ENCODE measurements at regions not wholly inside any gene's neighbourhood (a gene's known extent, or its start where the extent isn't known, plus 50 kb on each side); places are given as distances from the start of the nearest gene placed in this dataset.
A peak's percentile ranks its signal among the peaks of the same experiment; 100 is the strongest.
"Not testable (repeated sequence)": the region's sequence is repeated elsewhere in the genome, so short reads cannot be mapped to it uniquely, and the experiment has no call there.

GRCh38 chrY:20891440-20892160, 135.7 kb downstream of the RPS4Y2 start:
- intact Hi-C loops (cut with micrococcal nuclease): no loop called here
- H3K4me1 Mint-ChIP-seq (ENCODE audit: low read depth): peaks cover 6% of the 10 kb centered on the region
- DNase-seq (ENCODE audit: low spot score): no peak
- no peaks in the 10 kb centered on the region for H3K36me3 Mint-ChIP-seq (ENCODE audit: low read depth)
- H3K27me3 Mint-ChIP-seq (ENCODE audit: insufficient read depth): no peaks in the 10 kb centered on the region
- no peak overlapping the region for H3K27ac Mint-ChIP-seq
- H3K9me3 Mint-ChIP-seq: peaks cover 7% of the 10 kb centered on the region
- H3K4me3 Mint-ChIP-seq: no peak overlapping the region

GRCh38 chrY:20925350-20926091, 169.6 kb downstream of the RPS4Y2 start:
- H3K27ac Mint-ChIP-seq: peak overlapping the region; percentile 61
- peak; percentile 42 for DNase-seq (ENCODE audit: low spot score)
- H3K4me3 Mint-ChIP-seq: peak overlapping the region; percentile 56
- H3K9me3 Mint-ChIP-seq: peaks cover 29% of the 10 kb centered on the region
- peaks cover 18% of the 10 kb centered on the region for H3K4me1 Mint-ChIP-seq (ENCODE audit: low read depth)
- H3K36me3 Mint-ChIP-seq (ENCODE audit: low read depth): peaks cover 20% of the 10 kb centered on the region
- H3K27me3 Mint-ChIP-seq (ENCODE audit: insufficient read depth); intact Hi-C loops (cut with micrococcal nuclease): not testable (repeated sequence)

DNA sequence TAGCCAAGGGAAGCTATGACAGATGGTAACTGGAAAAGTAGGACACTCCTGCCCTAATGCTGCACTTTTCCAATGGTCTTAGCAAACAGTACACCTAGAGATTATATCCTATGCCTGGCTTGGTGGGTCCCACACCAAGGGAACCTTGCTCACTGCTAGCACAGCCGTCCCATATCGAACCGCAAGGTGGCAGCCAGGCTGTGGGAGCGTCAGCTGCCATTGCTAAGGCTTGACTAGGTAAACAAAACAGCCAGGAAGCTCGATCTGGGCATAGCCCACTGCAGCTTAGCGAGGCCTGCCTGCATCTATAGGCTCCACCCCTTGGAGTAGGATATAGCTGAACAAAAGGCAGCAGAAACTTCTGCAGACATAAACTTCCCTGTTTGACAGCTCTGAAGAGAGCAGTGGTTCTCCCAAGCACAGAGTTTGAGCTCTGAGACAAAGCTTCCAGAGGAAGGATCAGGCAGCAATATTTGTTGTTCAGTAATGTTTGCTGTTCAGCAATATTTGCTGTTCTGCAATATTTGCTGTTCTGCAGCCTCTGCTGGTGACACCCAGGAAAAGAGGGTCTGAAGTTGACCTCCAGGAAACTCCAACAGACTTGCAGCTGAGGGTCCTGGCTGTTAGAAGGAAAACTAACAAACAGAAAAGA, 173.9 kb downstream of the RPS4Y2 start:
- Mint-ChIP-seq H3K4me1 (ENCODE audit: low read depth) (peaks cover 12% of the 10 kb centered on the region), H3K9me3 (peaks cover 20% of the 10 kb centered on the region), H3K27me3 (ENCODE audit: insufficient read depth) (no peaks in the 10 kb centered on the region), H3K4me3 (no peak overlapping the region), H3K36me3 (ENCODE audit: low read depth) (peaks cover 8% of the 10 kb centered on the region), H3K27ac (no peak overlapping the region)
- DNase-seq (ENCODE audit: low spot score): no peak
- intact Hi-C loops (cut with micrococcal nuclease): no loop called here

DNA sequence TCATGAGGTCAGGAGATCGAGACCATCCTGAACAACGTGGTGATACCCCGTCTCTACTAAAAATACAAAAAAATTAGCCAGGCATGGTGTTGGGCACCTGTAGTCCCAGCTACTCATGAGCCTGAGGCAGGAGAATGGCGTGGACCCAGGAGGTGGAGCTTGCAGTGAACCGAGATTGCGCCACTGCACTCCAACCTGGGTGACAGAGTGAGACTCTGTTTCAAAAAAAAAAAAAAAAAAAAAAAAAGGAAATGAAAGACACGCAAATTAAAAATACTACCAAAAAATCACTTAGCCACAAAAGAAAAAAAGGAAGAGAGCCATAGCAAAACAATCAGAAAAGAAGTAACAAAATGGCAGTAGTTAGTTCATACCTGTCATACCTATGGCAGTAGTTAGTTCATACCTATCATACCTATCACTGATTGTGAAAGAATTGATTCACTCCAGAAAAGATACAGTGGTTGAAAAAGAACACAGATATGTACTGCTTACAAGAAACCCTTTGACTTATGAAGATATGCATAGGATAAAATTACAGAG, 180.9 kb downstream of the RPS4Y2 start:
- DNase-seq (ENCODE audit: low spot score); H3K36me3 Mint-ChIP-seq (ENCODE audit: low read depth); H3K27me3 Mint-ChIP-seq (ENCODE audit: insufficient read depth); H3K4me3 Mint-ChIP-seq; H3K27ac Mint-ChIP-seq; intact Hi-C loops (cut with micrococcal nuclease); H3K4me1 Mint-ChIP-seq (ENCODE audit: low read depth): not testable (repeated sequence)
- H3K9me3 Mint-ChIP-seq: peaks cover 24% of the 10 kb centered on the region

- peak overlapping the region; percentile 37 for H3K4me3 Mint-ChIP-seq
- no peak overlapping the region for H3K27ac Mint-ChIP-seq
Observed at GRCh38 chrY:20961512-20961911, 205.6 kb downstream of the RPS4Y2 start.

GRCh38 chrY:20967828-20968227, 211.9 kb downstream of the RPS4Y2 start:
- H3K4me3 Mint-ChIP-seq: no peak overlapping the region
- H3K36me3 Mint-ChIP-seq (ENCODE audit: low read depth): peaks cover 9% of the 10 kb centered on the region
- intact Hi-C loops (cut with micrococcal nuclease): loop anchor here (1.0 kb wide), 1 partner anchor 292 kb away; no protein-coding TSS in a partner anchor

More at GRCh38 chrY:20961512-20961911, 205.6 kb downstream of the RPS4Y2 start:
- peaks cover 11% of the 10 kb centered on the region for H3K36me3 Mint-ChIP-seq (ENCODE audit: low read depth)
- DNase-seq (ENCODE audit: low spot score): no peak
- intact Hi-C loops (cut with micrococcal nuclease): no loop called here
- H3K9me3 Mint-ChIP-seq: peaks cover 4% of the 10 kb centered on the region
- peaks cover 21% of the 10 kb centered on the region for H3K4me1 Mint-ChIP-seq (ENCODE audit: low read depth)
- no peaks in the 10 kb centered on the region for H3K27me3 Mint-ChIP-seq (ENCODE audit: insufficient read depth)

GRCh38 chrY:20968237-20968636, 212.3 kb downstream of the RPS4Y2 start:
- DNase-seq (ENCODE audit: low spot score): no peak
- intact Hi-C loops (cut with micrococcal nuclease): loop anchor here (1.0 kb wide), 1 partner anchor 292 kb away; no protein-coding TSS in a partner anchor
- H3K4me3 Mint-ChIP-seq: no peak overlapping the region
- no peak overlapping the region for H3K27ac Mint-ChIP-seq
- no peaks in the 10 kb centered on the region for H3K27me3 Mint-ChIP-seq (ENCODE audit: insufficient read depth)
- H3K9me3 Mint-ChIP-seq: no peaks in the 10 kb centered on the region
- no peaks in the 10 kb centered on the region for H3K4me1 Mint-ChIP-seq (ENCODE audit: low read depth)
- peaks cover 9% of the 10 kb centered on the region for H3K36me3 Mint-ChIP-seq (ENCODE audit: low read depth)

More at GRCh38 chrY:20967828-20968227, 211.9 kb downstream of the RPS4Y2 start:
- DNase-seq (ENCODE audit: low spot score): no peak
- no peaks in the 10 kb centered on the region for H3K9me3 Mint-ChIP-seq
- H3K27me3 Mint-ChIP-seq (ENCODE audit: insufficient read depth): no peaks in the 10 kb centered on the region
- peaks cover 3% of the 10 kb centered on the region for H3K4me1 Mint-ChIP-seq (ENCODE audit: low read depth)
- no peak overlapping the region for H3K27ac Mint-ChIP-seq

- H3K27ac Mint-ChIP-seq: no peak overlapping the region
- H3K27me3 Mint-ChIP-seq (ENCODE audit: insufficient read depth): no peaks in the 10 kb centered on the region
- intact Hi-C loops (cut with micrococcal nuclease): no loop called here
- H3K4me1 Mint-ChIP-seq (ENCODE audit: low read depth): no peaks in the 10 kb centered on the region
- no peak for DNase-seq (ENCODE audit: low spot score)
- no peaks in the 10 kb centered on the region for H3K9me3 Mint-ChIP-seq
- H3K36me3 Mint-ChIP-seq (ENCODE audit: low read depth): no peaks in the 10 kb centered on the region
- no peak overlapping the region for H3K4me3 Mint-ChIP-seq
Observed at GRCh38 chrY:20971371-20971770, 215.5 kb downstream of the RPS4Y2 start.

- H3K36me3 Mint-ChIP-seq (ENCODE audit: low read depth): peaks cover 2% of the 10 kb centered on the region
- H3K27me3 Mint-ChIP-seq (ENCODE audit: insufficient read depth): no peaks in the 10 kb centered on the region
- H3K4me1 Mint-ChIP-seq (ENCODE audit: low read depth): peaks cover 20% of the 10 kb centered on the region
- no peak overlapping the region for H3K4me3 Mint-ChIP-seq
- DNase-seq (ENCODE audit: low spot score): no peak
- H3K27ac Mint-ChIP-seq: no peak overlapping the region
- intact Hi-C loops (cut with micrococcal nuclease): no loop called here
- H3K9me3 Mint-ChIP-seq: no peaks in the 10 kb centered on the region
Observed at GRCh38 chrY:20986037-20986436, 230.1 kb downstream of the RPS4Y2 start.

DNA sequence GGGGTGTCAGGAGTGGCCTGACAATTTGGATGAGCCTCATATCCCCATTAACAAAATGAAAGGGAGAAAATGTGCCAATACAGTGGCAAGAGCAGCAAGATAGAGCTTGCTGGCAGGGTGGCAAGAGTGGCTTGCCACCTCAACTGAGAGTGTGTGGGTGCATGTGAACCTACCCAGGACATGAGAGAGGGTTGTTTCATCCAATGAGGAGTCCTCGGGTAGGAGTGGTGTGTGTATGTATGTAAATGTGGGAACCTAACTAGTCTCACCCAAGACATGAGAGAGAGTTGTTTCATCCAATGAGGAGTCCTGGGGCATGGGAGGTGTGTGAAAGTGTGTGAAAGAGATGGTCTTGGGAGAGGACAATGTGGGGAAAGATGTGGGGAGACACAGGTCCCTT, 234.2 kb downstream of the RPS4Y2 start:
- intact Hi-C loops (cut with micrococcal nuclease): no loop called here
- peak overlapping the region; percentile 4 for H3K27ac Mint-ChIP-seq
- DNase-seq (ENCODE audit: low spot score): no peak
- peaks cover 30% of the 10 kb centered on the region for H3K4me1 Mint-ChIP-seq (ENCODE audit: low read depth)
- H3K36me3 Mint-ChIP-seq (ENCODE audit: low read depth): no peaks in the 10 kb centered on the region
- H3K27me3 Mint-ChIP-seq (ENCODE audit: insufficient read depth): peaks cover 3% of the 10 kb centered on the region
- H3K4me3 Mint-ChIP-seq: no peak overlapping the region
- no peaks in the 10 kb centered on the region for H3K9me3 Mint-ChIP-seq

DNA sequence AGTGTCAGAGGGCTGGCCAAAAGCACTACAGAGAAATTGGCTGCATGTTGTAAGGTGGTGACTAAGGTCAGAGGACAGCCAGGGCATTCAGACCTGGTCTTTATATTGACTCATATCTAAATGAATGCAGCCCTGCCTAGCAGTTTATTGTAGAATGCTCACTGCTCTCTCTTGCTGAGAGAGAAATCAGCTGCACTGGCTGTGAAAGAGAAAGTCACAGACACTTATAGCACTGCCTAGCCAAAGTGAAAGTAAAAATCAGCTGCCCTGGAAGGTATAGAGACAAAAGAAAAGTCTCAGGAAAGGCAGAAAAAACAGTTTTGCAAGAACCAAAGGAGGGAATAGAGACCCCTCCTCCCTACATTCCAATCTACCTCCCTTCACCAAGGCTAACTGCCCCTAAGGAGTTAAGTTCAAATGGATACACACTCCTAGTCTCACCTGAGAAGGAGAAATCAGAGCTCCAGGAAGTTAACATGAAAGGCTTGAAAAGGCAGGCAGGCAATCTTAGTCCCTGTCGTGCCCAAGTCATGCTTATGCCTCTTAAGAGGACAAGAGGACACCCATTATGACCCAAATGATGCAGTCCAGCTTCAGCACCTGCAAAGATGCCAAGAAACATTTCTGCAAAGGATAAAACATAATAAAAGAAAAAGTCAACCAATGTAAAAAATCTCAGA, 235.1 kb downstream of the RPS4Y2 start:
- intact Hi-C loops (cut with micrococcal nuclease): no loop called here
- Mint-ChIP-seq H3K27me3 (ENCODE audit: insufficient read depth) (peaks cover 3% of the 10 kb centered on the region), H3K36me3 (ENCODE audit: low read depth) (no peaks in the 10 kb centered on the region), H3K4me1 (ENCODE audit: low read depth) (peaks cover 27% of the 10 kb centered on the region), H3K4me3 (peak overlapping the region; percentile 37), H3K27ac (no peak overlapping the region), H3K9me3 (no peaks in the 10 kb centered on the region)
- no peak for DNase-seq (ENCODE audit: low spot score)

DNA sequence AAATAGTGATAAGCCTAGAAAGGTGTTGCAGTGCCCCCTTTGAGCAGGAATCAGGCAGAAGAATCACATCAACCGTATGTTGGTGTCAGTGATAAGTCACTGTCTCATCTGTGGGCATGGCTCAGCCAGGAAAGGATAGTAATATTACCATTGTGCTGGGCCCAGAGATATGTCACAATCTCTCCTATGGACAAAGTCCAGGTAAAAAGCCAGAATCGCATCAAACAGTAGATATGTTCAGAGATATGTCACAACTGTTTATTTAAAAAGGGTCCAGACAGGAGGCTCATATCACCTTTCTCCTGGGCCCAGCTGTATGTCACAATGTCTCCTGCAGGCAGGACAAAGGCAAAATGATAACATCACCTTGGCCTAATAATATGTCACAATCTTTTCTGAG, 241.4 kb downstream of the RPS4Y2 start:
- H3K27ac Mint-ChIP-seq: peak overlapping the region; percentile 71
- peaks cover 38% of the 10 kb centered on the region for H3K4me1 Mint-ChIP-seq (ENCODE audit: low read depth)
- H3K27me3 Mint-ChIP-seq (ENCODE audit: insufficient read depth): no peaks in the 10 kb centered on the region
- H3K9me3 Mint-ChIP-seq: no peaks in the 10 kb centered on the region
- no peak for DNase-seq (ENCODE audit: low spot score)
- intact Hi-C loops (cut with micrococcal nuclease): loop anchor here (5.0 kb wide), 1 partner anchor 185 kb away; no protein-coding TSS in a partner anchor
- peaks cover 1% of the 10 kb centered on the region for H3K36me3 Mint-ChIP-seq (ENCODE audit: low read depth)
- peak overlapping the region; percentile 45 for H3K4me3 Mint-ChIP-seq

Data from activated T-helper 1 cell treated with anti-CD3 and anti-CD28 coated beads, Interleukin-12 subunit alpha, Interleukin-12 subunit beta, Interleukin-2, Interleukin-4 antibody, amounts not matched to agents 30 ng/mL and 10 ng/mL and 1 ng/mL, durations not matched to agents 14 hours and 24 hours and 36 hours (primary cell).